ENCODE measurements at regions not wholly inside any gene's neighbourhood (a gene's known extent, or its start where the extent isn't known, plus 50 kb on each side); places are given as distances from the start of the nearest gene placed in this dataset.

- ATAC-seq (ENCODE audit: low FRiP score) (no peak), DNase-seq (ENCODE audit: low spot score) (no peak)
- no peak for TF ChIP-seq CTCF (IDR thresholded peaks at IDR 0.05)
Observed at GRCh38 chr10:9860045-9860444, 1157.6 kb upstream of the CELF2 start.

DNA sequence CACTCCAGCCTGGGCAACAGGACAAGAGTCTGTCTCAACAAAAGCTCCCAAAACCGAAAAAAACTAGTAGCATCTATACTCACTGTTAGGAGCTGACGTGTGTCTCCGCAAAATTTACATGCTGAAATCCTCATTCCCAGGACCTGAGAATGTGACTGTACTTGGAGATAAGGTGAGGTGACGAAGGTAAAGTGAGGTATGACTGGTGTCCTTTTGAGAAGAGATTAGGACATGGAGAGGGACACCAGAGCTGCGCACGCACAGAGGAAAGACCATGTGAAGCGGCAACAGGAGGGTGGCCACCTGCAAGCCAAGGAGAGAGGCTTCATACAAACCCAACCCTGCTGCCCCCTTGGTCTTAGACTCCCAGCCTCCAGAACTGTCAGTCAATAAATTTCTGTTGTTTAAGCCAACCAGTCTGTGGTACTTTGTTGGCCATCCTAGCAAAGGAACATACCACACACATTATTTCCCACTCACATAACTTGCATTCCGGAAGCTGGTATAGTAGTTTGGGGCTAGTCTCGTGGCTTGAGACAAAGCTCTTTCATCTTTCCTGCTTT is 1154.0 kb upstream of the CELF2 start:
- no peak for TF ChIP-seq CTCF (IDR thresholded peaks at IDR 0.05)
- ATAC-seq (ENCODE audit: low FRiP score) = no peak

GRCh38 chr10:9868499-9868898 is 1149.2 kb upstream of the CELF2 start:
- no peak for TF ChIP-seq CTCF (IDR thresholded peaks at IDR 0.05)
- no peak for ATAC-seq (ENCODE audit: low FRiP score)
- DNase-seq (ENCODE audit: low spot score) = no peak

More for the DNA sequence above, 1154.0 kb upstream of the CELF2 start:
- no peak for DNase-seq (ENCODE audit: low spot score)

DNA sequence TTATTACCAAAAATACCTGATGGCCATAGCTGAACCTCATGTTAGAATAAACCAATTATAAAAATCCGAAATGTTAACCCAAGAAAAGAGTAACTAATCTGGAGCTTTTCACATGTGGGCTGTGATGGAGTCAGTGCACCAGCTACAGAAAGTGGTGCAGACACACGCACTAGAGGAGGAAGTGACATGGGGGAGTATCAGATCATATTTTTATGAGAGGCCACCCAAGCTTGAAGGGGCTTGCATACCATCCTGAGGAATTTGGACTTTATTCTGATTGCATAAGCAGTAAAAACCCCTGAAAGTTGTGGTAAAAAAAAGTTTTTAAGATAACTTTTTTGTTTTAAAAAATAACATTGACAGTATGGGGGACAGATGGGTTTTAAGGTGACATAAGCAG is 1148.5 kb upstream of the CELF2 start:
- no peak for DNase-seq (ENCODE audit: low spot score)
- no peak for TF ChIP-seq CTCF (IDR thresholded peaks at IDR 0.05)
- ATAC-seq (ENCODE audit: low FRiP score) = no peak

- no peak for TF ChIP-seq CTCF (IDR thresholded peaks at IDR 0.05)
Observed at GRCh38 chr10:9869606-9870176, 1148.0 kb upstream of the CELF2 start.

GRCh38 chr10:9875353-9875752 is 1142.3 kb upstream of the CELF2 start:
- no peak for TF ChIP-seq CTCF (IDR thresholded peaks at IDR 0.05)
- DNase-seq (ENCODE audit: low spot score) (no peak), ATAC-seq (ENCODE audit: low FRiP score) (no peak)

More at GRCh38 chr10:9869606-9870176, 1148.0 kb upstream of the CELF2 start:
- ATAC-seq (ENCODE audit: low FRiP score) (no peak), DNase-seq (ENCODE audit: low spot score) (no peak)

DNA sequence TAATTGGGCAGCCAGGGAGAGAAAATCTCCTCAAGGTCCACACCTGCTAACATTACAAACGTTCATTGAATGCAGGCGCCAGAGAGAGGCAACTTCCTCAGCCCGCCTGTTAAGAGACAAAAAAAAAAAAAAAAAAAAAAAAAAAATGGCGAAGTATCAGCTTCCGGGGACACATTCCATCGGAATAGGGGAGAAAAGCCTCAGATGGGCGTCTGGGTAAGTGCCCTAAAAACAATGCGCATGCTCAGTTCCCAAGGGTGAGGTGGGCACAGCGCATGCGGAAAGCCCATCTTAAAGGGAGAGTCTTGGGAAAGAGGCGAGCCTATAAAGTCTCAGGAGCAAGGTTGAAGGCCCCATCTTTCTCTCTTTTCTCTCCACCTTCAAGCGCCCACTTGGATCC is 1139.7 kb upstream of the CELF2 start:
- DNase-seq (ENCODE audit: low spot score) = no peak
- no peak for TF ChIP-seq CTCF (IDR thresholded peaks at IDR 0.05)
- ATAC-seq (ENCODE audit: low FRiP score) = no peak
